HG02678 (cell line): ENCODE measurements at regions not wholly inside any gene's neighbourhood (a gene's known extent, or its start where the extent isn't known, plus 50 kb on each side); places are given as distances from the start of the nearest gene placed in this dataset.
"Not testable (repeated sequence)": the region's sequence is repeated elsewhere in the genome, so short reads cannot be mapped to it uniquely, and the experiment has no call there.

ENCODE experiments used
- ATAC-seq: cut with Tn5 transposase; IDR thresholded peaks from one replicate; pipeline ENCODE4 v1.9.1; 2021; ENCODE audit warnings: mild to moderate bottlenecking, moderate library complexity; ENCODE audit not compliant: unreplicated experiment

DNA sequence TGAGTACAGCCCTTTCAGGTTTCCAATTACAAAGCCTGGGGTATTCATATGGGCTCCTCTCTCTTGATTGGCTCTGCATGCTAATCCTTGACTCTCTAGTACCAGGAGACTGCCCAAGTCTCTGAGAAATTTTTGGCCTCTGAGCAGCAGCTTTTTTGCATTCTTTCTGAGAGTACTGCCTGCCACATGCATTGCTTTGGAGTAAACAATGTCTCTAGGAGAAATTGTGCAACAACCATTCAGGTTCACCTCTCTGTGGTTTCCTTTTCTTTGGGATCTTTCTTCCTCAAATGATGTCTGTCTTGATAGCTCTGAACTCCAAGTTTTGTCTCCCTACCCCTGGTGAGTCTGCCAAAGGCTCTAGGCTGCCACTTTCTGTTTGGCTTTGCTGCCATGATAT is 115.8 kb upstream of the SETBP1 start:
- ATAC-seq: no peak

DNA sequence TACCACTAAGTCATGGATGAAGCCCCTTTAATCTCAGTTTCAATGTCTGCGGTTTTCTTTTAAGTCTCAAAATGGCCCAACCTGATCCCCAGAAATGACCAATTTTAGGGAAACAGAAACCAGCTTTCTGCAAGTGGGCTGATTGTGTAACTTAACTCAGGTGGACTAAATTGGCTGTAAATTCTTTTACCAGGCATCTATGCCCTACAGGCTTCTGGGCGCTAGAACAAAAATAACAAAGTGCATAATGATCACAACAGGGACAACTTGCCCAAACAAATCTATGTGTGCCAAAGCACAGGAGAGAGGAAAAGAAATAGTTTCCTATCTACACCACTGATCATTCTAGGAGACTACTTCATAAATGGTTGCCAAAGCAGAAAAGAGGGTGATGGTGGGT is 112.3 kb upstream of the SETBP1 start:
- ATAC-seq: no peak

DNA sequence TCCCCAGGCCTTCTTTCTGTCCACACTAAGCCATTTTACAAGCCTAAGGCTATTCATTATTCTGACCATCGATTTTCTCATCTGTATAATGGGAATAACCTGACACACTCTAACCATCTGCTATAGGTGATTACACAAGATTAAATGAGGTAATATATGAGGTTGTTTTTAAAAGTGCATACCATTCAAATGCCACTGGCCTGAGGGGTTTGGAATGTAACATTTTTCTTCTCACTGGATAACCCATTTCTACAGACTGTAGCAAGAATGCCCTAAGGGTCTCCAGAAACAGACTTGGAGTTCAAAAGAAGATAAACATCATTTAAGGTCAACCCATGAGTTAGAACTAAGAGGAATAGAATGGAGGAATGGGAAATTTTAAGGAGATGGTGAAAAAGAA is 111.7 kb upstream of the SETBP1 start:
- no peak for ATAC-seq

DNA sequence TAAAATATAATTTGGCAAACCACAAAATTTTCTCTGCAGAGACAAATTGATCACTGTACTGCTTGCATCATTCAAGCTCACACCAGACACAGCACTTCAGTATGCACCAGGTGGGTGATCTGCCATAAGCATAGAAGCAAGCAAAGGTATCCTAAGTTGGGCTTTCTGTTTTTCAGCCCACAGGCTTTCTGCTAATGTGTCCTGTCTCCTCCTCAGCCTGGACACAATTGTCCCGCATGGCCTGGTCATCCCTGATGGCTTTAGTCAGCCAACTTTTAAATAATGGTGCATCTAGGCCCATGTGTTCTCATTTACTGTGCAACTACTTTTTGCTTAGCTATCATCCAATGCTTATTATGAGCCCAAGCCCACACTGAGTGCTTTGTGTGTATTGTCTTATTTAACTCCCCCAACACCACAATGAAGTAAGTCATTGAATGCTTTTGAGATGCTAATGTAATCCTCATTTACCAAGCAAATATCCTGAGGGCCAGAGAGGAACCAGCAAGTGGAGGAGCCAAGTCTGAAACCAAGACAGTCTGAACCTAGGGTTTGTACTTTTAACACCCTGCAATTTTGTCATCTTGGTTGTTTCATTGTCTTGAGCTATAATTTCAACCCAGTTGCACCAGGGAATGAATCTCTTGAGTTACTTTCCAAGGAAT is 111.2 kb upstream of the SETBP1 start:
- no peak for ATAC-seq

DNA sequence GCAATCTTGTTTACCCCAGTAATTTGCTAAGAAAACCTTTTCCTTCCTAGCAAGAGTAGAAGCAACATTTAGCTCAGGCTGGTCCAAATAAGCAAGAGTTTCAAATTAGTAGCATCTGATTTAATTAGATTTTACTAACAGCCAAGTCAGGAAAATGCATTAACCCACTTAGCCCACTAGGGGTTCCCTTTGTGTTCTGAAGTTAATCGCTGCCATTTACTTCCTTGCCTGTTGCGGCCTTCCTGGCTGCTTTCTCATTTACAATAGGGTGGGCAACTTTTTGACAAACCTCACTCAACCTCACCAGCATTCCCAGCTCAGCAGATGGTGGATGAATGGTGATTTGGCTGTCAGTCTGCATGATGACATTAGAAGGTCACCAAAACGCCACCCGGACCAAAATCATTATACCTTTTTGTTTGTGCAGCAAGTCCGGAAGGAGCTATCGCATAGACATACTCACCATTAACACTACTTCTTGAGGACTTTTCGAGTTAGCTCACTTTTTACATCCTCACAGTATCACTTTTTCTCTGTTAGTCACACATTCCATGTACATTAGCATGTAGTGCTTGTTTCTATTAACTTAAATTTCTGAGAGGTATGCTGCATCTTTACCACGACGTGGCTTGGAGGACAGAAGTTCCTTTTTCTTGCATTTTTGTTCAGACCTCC is 101.5 kb upstream of the SETBP1 start:
- peak; percentile 67 for ATAC-seq

DNA sequence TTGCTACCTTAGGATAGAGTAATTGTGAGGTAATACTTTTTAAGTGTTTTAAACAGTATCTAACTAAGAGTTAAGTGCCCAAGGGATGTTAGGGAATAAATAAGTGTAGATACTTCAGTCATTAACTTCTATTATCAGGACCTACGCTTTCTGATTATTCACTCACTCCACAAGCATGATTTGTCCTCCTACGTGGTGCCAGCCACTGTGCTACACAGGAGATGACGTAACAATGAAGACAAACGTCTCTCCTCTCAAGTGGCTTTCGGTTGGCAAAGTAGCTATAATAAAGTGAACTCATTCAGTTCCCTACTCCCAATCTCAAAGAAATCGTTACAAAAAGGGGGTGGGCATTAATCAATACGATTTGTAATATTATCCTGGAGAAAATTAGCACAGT is 100.9 kb upstream of the SETBP1 start:
- ATAC-seq: no peak

DNA sequence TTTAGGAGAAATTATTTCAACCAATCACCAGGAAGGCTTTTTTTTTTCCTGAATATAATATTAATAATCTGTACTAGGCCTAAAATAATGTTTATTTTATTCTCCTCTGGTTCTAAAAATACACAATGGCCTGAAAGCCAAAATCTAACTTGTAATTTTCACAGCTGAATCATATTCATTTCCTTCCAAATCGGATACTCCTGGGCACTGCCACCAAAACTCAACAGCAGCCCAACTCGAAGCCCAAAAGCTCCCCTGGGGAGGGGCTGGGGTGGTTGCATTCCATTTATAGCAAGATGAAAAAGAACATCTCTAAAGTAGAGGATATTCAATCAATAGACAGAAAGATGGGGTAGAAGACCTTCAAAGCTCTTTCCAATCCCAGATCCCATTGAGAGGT is 100.5 kb upstream of the SETBP1 start:
- ATAC-seq: no peak

DNA sequence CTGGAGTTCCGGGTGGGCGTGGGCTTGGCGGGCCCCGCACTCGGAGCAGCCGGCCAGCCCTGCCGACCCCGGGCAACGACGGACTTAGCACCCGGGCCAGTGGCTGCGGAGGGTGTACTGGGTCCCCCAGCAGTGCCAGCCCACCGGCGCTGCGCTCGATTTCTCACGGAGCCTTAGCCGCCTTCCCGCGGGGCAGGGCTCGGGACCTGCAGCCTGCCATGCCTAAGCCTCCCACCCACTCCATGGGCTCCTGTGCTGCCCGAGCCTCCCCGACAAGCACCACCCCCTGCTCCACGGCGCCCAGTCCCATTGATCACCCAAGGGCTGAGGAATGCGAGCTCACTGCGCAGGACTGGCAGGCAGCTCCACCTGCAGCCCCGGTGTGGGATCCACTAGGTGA is 99.9 kb upstream of the SETBP1 start:
- ATAC-seq: not testable (repeated sequence)

DNA sequence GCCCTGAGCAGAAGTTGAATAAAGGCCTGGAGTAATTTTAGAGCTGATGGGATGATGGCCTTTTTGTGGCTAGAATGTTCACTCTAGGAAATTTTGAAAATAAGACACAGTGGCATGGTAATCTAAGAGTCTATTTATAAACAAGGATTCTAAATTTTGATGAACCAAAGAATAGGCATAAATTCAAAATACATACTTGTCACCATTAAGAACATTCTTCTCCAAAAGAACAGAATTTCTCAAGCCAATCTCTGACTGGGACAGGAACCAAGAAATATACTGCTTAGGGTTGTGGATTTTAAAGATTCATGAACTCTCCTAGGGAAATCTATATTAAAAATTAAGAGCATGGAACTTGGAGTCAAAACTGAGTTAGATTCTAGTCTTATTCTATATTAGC is 98.2 kb upstream of the SETBP1 start:
- no peak for ATAC-seq

DNA sequence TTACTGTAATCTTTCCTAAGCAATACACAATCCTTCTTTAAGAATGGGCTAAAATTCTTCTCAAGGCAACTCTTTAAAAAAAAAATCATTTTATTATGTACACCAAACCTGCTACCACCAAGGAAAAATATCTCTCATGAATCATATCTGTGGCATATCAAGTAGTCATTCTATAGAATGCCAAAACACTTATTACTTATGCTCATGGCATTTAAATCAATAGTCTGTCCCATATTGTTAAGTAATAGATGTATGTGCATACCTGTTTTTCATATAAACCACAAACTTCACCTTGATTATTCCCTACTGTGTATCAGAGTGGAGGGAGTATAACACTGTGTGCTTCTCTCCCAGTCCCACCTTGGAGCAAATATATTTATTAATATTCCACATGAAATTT is 95.8 kb upstream of the SETBP1 start:
- no peak for ATAC-seq

DNA sequence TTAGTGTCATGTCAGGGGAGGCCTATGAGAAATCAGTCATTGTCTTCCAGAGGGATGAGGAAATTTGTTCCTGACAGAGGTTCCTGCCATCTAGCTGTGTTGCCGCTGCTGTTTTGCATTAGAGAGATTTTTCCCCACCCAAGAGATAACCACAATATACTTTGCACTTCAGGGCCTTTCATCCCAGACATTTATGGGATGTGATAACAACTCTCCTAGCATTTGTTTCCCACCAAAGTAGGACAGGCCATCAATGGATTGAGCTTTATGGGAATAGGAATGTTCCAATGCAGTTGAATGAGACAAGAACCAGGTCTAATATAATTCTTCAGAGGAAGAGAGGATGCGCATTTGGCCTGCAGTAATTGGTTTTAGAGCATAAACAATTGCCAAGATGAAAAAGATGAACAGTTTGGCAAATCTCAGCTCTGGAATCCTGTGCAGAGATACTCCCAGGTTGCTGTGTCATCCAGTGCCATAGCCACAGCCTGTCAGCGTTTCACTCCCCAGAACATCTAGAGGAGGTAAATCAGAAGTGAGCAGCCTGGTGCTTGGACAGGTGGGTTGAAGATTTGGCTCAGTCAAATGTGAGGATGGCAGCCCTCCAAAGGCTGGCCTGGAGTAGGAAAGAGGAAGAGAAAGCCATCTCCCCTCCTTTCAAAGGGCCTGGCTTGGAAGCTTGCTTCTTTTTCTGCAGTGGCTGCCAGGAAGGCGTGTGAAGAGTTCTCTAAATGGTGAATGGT is 93.7 kb upstream of the SETBP1 start:
- ATAC-seq: no peak

DNA sequence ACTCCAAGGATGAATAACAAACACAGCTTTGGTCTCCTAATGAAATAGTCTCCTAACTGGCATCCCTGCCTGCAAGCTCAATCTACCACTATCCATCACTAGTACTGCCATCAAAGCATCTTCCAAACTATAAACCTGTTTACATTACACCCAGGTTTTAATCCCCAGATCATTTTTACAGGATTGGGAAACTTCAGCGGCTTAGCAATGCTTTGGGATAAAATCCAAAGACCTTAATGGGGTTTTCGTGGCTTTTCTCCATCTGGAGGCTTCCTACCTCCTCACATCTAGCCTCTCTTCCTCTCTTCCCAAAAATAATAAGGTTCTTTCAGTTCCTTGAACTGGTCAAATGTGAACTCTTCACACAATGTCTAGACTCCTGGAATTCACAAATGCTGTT is 92.2 kb upstream of the SETBP1 start:
- ATAC-seq: no peak

DNA sequence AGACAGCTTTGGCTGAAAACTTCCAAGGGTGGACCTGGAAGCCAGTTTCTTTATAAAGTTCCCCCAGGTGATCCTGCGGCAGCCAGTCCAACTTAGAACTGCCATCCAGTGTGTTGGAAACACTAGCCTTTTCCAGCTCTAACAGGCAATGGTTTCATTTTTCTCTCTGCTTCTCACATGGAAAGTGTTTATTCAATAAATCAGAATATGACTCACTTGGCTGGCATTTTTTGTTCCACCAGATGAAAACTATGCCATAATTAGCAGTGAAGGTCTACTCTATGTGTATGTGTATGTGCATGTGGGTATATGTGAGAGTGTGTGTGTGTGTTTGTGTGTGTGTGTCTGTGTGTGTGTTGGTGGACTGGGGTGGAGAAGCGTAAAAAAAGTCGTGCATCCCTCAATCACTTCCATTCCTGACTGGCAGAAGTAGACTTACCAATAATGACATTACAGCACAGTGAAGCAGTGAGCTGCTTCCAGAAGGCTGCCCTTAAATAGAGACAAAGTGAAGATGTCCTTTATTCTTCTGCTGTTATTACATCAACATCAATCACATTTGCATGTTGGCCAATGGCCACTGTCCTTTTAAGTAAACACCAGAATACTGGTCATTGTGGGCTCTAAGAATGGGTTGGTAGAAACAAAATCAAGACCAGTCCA is 90.9 kb upstream of the SETBP1 start:
- ATAC-seq: no peak

DNA sequence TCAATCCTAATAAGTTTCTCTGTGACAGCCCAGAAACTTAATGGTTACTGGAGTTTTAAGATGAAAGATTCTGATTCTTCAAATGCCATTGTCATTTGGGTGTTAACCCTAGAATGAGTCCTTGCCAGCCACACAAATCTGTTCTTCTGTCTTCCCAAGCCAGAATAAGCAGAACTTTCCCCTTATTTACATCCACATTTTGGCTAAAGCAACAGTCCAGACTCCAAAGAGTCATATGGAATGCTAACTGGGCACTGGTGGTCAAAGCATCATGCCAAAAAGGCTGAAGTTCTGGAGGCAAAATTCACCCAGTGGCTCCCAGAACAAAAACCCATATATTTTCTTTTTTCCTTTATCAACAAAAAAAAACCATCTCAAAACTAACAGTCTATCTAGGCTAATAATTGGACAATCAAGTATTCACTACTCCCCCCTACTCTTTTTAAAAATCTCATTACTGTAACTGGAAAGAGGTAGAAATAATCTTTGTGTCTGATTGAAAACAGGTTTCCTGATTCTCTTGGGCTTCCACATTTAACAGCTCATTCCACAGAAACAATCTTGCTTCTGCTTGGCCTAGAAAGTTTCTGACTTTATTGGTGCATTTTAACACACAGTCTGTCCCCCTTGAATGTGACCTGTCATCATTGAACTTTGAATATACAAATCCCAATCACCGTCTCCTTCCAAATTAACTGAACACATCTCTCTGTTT is 89.6 kb upstream of the SETBP1 start:
- no peak for ATAC-seq

DNA sequence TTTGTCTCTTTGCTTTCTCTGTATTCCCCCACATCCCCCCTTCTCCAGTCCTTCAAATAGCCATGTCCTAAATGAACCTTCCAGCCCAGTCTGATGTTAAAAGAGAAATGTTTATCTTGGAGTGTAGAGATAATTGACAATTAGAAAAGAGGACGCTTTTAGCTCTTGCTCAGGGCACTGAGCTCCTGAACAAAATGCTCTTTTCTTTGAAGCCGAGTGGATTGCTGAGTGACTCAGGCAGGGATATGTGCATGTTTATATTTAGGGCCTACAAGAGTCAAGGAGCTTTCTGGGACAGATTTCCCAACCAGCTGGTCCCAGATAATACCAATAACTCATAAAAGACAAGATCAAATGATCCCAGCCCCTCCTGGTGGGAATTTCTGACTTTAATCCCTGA is 88.0 kb upstream of the SETBP1 start:
- ATAC-seq: no peak

DNA sequence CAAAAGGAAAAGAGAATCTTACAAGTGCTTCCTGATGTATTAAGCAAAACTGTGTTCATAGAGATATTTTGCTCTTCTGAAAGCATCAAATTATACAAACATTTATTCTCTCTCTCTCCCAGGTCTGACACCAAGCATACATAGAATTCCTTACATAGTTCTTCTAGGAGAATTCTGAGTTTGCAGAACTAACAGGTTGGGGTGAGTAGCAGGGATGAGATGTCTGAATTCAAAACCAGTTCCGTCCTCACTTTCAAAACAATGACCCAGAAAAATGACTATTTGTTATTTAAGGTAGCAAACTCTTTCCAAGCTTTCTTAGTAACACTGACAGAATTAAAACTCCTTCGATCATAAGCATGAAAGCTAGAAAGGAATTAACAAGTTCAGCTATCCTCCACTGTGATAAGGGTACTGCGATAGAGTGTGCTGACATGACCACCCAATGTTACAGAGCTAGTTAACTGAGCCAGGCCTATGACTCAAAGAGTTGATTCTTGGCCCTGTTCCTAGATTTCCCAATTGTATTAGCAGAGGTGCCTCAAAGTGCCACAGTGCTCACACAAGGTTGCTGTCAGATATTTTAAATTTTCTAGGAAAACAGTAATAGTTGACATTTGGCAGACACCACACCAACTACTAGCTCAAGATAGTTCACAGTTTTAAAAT is 85.8 kb upstream of the SETBP1 start:
- ATAC-seq: no peak

DNA sequence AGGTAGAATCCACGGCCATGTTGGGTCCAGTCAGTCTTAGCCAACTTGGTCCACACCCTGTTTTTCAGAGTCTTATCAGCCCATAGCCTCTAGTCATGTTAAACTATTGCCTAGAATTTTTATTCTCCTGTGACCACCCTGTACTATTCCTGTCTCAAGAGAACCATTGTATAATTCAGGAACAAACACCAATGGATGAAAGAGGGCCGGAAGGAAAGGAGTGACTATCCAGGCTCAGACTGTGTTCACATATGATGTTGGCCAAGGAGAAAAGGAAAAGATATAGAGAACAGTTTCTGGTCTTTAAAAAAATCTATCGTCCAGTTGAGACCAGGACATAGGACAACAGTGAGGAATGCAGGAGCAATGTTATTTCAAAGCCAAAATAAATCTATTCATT is 82.9 kb upstream of the SETBP1 start:
- ATAC-seq: no peak

DNA sequence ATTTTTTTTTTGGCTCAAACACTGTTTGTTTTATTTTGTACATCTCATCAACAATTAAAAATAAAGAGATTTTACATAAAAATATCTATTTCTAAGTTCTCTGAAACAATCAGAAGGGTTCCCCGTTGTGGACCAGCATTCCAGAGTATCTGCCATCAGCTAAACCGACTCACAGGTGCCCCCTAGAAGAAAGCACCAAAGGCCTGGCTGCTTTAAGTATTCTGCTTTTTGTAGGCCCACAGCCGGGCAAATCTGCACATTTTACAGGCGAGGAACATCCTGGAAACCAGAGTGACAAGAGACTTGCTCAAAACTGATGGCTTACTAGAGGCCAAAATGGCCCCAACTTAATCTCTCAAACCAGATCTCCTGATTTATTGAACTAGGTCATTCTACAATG is 82.2 kb upstream of the SETBP1 start:
- no peak for ATAC-seq

DNA sequence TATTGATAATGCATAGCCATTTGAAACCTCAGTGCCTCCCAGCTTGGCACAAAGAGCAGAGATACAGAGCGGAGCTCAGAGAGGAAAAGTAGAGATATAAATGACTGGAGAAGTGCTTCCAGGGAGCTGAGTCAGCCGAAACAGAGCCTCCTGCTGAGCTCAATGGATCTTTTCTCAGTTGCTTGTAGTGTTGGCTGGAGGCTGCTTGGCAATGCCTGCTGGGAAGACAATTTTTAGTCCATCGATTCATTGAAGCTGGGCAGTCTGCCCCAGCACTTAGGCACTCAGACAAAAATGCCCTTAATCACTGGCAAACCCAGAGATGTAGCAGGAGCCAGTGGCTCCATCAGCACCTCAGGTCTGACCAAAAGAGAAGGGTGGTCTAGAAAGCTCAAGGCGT is 81.3 kb upstream of the SETBP1 start:
- no peak for ATAC-seq

DNA sequence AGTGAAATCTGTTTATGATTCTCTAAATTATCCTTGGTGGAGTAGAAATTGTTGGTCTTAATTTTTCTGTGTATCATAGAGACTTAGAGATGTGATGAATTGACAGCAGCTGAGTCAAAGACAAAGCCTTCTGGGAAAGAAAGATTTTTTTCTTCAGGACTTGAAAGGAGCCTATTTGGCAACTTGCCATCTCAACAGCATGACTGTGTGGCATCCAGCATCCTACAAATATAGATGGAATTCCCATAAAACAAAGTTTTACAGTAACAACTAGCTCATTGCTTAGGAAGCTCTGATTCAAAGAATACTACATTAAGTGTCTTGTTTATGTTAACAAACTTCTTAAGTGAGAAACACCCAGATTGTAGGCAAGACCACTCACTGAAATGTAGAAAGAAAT is 79.2 kb upstream of the SETBP1 start:
- no peak for ATAC-seq

DNA sequence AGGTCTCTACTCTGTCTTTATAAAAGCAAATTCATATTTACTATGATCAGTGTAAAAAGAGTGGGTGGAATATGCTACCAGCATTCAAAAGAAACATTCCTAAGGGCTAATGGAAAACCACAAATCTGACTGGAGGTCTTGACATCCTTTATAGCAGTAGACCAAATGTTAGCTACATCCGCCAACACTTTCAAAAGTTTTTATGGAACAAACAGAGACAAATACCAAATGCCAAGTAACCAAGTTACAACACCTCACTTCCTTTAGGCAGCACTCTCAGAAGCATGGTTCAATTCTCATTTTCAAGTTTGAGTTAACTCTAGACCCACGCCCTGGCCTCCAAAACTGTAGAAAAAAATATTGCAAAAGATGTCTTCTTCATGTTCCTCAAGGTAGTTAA is 78.3 kb upstream of the SETBP1 start:
- ATAC-seq: no peak
